GM23338 (cell line): ENCODE measurements at regions not wholly inside any gene's neighbourhood (a gene's known extent, or its start where the extent isn't known, plus 50 kb on each side); places are given as distances from the start of the nearest gene placed in this dataset.

ENCODE experiments used
- ATAC-seq: fragments of 200-7000 bp; cut with Tn5 transposase; 3 replicates; pipeline ENCODE4 v1.9.1; 2020
- DNase-seq: peaks from one replicate; pipeline ENCODE4 v3.0.0-alpha.2; 2015; ENCODE audit warnings: low spot score
- H2AFZ ChIP-seq: fragments of 200-600 bp; sonication (generic); 2 replicates; pipeline ENCODE4 v1.8.0; 2016; ENCODE audit warnings: antibody characterized with exemption, mild to moderate bottlenecking, moderate library complexity
- H3F3A ChIP-seq: fragments of 200-600 bp; sonication (generic); replicated peaks from 2 replicates; pipeline ENCODE4 v1.8.0; 2017; ENCODE audit warnings: antibody characterized with exemption, mixed run types, low read depth
- H3K27ac ChIP-seq: fragments of 200-600 bp; sonication (generic); 2 replicates; pipeline ENCODE4 v1.6.1; 2016; ENCODE audit warnings: low read depth
- H3K27me3 ChIP-seq: fragments of 200-600 bp; sonication (generic); 2 replicates; pipeline ENCODE4 v1.8.0; 2016; ENCODE audit warnings: mild to moderate bottlenecking, mixed run types, moderate library complexity; ENCODE audit not compliant: insufficient read depth
- H3K36me3 ChIP-seq: fragments of 200-600 bp; sonication (generic); 2 replicates; pipeline ENCODE4 v1.8.0; 2016; ENCODE audit warnings: mild to moderate bottlenecking; ENCODE audit not compliant: insufficient read depth
- H3K4me1 ChIP-seq: fragments of 200-600 bp; sonication (generic); 2 replicates; pipeline ENCODE4 v1.8.0; 2016; ENCODE audit warnings: mild to moderate bottlenecking, moderate library complexity; ENCODE audit not compliant: insufficient read depth
- H3K4me2 ChIP-seq: fragments of 200-600 bp; sonication (generic); 2 replicates; pipeline ENCODE4 v1.7.1; 2017; ENCODE audit warnings: mixed run types
- H3K4me3 ChIP-seq: fragments of 200-600 bp; sonication (generic); 2 replicates; pipeline ENCODE4 v1.6.1; 2016; ENCODE audit warnings: mixed run types
- H3K79me2 ChIP-seq: fragments of 200-600 bp; sonication (generic); replicated peaks from 2 replicates; pipeline ENCODE4 v1.8.0; 2017; ENCODE audit warnings: mild to moderate bottlenecking; ENCODE audit not compliant: insufficient read depth
- H3K9me2 ChIP-seq: fragments of 200-600 bp; sonication (generic); 2 replicates; pipeline ENCODE4 v1.8.0; 2017; ENCODE audit not compliant: insufficient read depth
- H4K20me1 ChIP-seq: fragments of 200-600 bp; sonication (generic); replicated peaks from 2 replicates; pipeline ENCODE4 v1.8.0; 2017; ENCODE audit warnings: mild to moderate bottlenecking; ENCODE audit not compliant: insufficient read depth
- H3K27ac Mint-ChIP-seq: 2 replicates; pipeline ENCODE4 v1.8.0; 2020; ENCODE audit warnings: inconsistent platforms, mild to moderate bottlenecking, moderate library complexity, mixed read lengths
- H3K27me3 Mint-ChIP-seq: 3 replicates; pipeline ENCODE4 v1.8.0; 2022; ENCODE audit warnings: low read depth, mild to moderate bottlenecking, moderate library complexity, mixed read lengths, inconsistent platforms; ENCODE audit not compliant: insufficient read depth, poor library complexity
- H3K36me3 Mint-ChIP-seq: 3 replicates; pipeline ENCODE4 v1.8.0; 2021; ENCODE audit warnings: low read depth, mild to moderate bottlenecking, inconsistent platforms, moderate library complexity, mixed read lengths
- H3K4me1 Mint-ChIP-seq: 3 replicates; pipeline ENCODE4 v1.8.0; 2020; ENCODE audit warnings: mild to moderate bottlenecking, inconsistent platforms, mixed read lengths
- H3K4me3 Mint-ChIP-seq: 3 replicates; pipeline ENCODE4 v1.8.0; 2021; ENCODE audit warnings: moderate library complexity, mild to moderate bottlenecking, inconsistent platforms, mixed read lengths
- H3K9me3 Mint-ChIP-seq: 3 replicates; pipeline ENCODE4 v1.8.0; 2020; ENCODE audit warnings: moderate library complexity, mild to moderate bottlenecking, inconsistent platforms, mixed read lengths
- CREB1 ChIP-seq: fragments of 250-450 bp; sonication (Bioruptor Pico); IDR thresholded peaks from 2 replicates; pipeline ENCODE4 v1.5.0; 2020; ENCODE audit warnings: low read depth, mild to moderate bottlenecking, moderate library complexity
- EZH2 ChIP-seq: fragments of 200-600 bp; sonication (generic); IDR thresholded peaks from one replicate; pipeline ENCODE4 v1.8.0; 2017; ENCODE audit warnings: antibody characterized with exemption, mild to moderate bottlenecking, low read depth; ENCODE audit not compliant: unreplicated experiment
- EZH2phosphoT487 ChIP-seq: fragments of 200-600 bp; sonication (generic); IDR thresholded peaks from one replicate; pipeline ENCODE4 v1.8.1; 2018; ENCODE audit warnings: antibody characterized with exemption; ENCODE audit not compliant: unreplicated experiment
- JUNB ChIP-seq: IDR thresholded peaks from one replicate; pipeline ENCODE4 v1.6.1; 2016; ENCODE audit warnings: antibody characterized with exemption; ENCODE audit not compliant: unreplicated experiment
- NANOG ChIP-seq: IDR thresholded peaks from 2 replicates; pipeline ENCODE4 v1.6.1; 2016; ENCODE audit warnings: antibody characterized with exemption, borderline replicate concordance
- POLR2AphosphoS5 ChIP-seq: IDR thresholded peaks from 2 replicates; pipeline ENCODE4 v1.6.1; 2016; ENCODE audit warnings: antibody characterized with exemption, low read depth
- STAT1 ChIP-seq: IDR thresholded peaks from one replicate; pipeline ENCODE4 v1.6.1; 2016; ENCODE audit warnings: antibody characterized with exemption; ENCODE audit not compliant: unreplicated experiment
- ZNF114 ChIP-seq: fragments of 250-450 bp; sonication (Bioruptor Pico); IDR thresholded peaks from 2 replicates; pipeline ENCODE4 v1.5.0; 2020; ENCODE audit warnings: mild to moderate bottlenecking, moderate library complexity
- ZNF331 ChIP-seq: fragments of 250-450 bp; sonication (Bioruptor Pico); IDR thresholded peaks from 2 replicates; pipeline ENCODE4 v1.5.0; 2020; ENCODE audit warnings: low read depth, mild to moderate bottlenecking, moderate library complexity
- TF ChIP-seq, protein P1 (sequence below): fragments of 250-450 bp; sonication (Bioruptor Pico); IDR thresholded peaks from 2 replicates; pipeline ENCODE4 v1.5.0; 2020; ENCODE audit warnings: mild to moderate bottlenecking, moderate library complexity
- TF ChIP-seq, protein P2 (sequence below): IDR thresholded peaks from one replicate; pipeline ENCODE4 v1.6.1; 2018; ENCODE audit warnings: antibody characterized with exemption; ENCODE audit not compliant: unreplicated experiment
- TF ChIP-seq, protein P3 (sequence below), 2 experiments: fragments of 200-600 bp in 1 of 2; sonication (generic) in 1 of 2; conservative IDR thresholded peaks; 2 replicates each; pipeline versions ENCODE4 v1.5.1 to v1.6.1; 2016 to 2017; ENCODE audit warnings: antibody characterized with exemption in 2 of 2, low read depth in 2 of 2, mild to moderate bottlenecking in 2 of 2, moderate library complexity in 1 of 2
- TF ChIP-seq, protein P4 (sequence below): IDR thresholded peaks from 2 replicates; pipeline ENCODE4 v1.6.1; 2016; ENCODE audit warnings: antibody characterized with exemption

DNA sequence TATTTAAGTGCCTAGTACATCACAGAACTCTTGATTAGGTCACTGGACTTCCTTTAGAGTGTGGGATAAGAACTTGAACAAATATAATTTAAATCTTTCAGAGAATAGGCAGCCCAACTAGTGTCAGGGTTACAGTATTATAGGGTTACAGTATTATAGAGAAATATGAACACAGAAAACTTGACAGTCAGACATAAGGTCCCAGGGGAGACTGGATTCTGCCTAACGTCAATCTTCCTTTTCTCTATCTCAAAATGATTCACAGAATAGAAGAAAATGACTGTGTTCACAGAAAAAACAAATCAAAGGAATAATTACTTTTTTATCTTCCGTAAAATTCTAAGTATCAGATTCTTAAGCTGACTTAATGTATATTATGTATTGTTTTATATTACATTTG, 623.8 kb downstream of the HTR1B start:
- Mint-ChIP-seq H3K36me3 (no peaks in the 10 kb centered on the region; the same call in 2 of the 3 replicates), H3K27ac (no peak overlapping the region; the same call in 1 of the 2 replicates), H3K9me3 (no peaks in the 10 kb centered on the region), H3K4me1 (peaks cover 18% of the 10 kb centered on the region), H3K27me3 (no peaks in the 10 kb centered on the region), H3K4me3 (no peak overlapping the region)
- Histone ChIP-seq H3K4me2 (no peak overlapping the region), H3K36me3 (no peaks in the 10 kb centered on the region), H4K20me1 (no peaks in the 10 kb centered on the region), H3K27me3 (no peaks in the 10 kb centered on the region), H3K4me3 (no peak overlapping the region), H3K79me2 (no peaks in the 10 kb centered on the region), H3K27ac (no peak overlapping the region), H3K4me1 (peaks cover 20% of the 10 kb centered on the region), H3K9me2 (0 out of 2 replicates have a peak, but pooled peaks cover under 1% of the 10 kb centered on the region), H3F3A (no peaks in the 10 kb centered on the region), H2AFZ (no peak overlapping the region)
- DNase-seq, result no peak
- ATAC-seq, result no peak
- TF ChIP-seq EZH2phosphoT487, result no peak
- TF ChIP-seq NANOG, result no peak
- TF ChIP-seq, protein P1, sequence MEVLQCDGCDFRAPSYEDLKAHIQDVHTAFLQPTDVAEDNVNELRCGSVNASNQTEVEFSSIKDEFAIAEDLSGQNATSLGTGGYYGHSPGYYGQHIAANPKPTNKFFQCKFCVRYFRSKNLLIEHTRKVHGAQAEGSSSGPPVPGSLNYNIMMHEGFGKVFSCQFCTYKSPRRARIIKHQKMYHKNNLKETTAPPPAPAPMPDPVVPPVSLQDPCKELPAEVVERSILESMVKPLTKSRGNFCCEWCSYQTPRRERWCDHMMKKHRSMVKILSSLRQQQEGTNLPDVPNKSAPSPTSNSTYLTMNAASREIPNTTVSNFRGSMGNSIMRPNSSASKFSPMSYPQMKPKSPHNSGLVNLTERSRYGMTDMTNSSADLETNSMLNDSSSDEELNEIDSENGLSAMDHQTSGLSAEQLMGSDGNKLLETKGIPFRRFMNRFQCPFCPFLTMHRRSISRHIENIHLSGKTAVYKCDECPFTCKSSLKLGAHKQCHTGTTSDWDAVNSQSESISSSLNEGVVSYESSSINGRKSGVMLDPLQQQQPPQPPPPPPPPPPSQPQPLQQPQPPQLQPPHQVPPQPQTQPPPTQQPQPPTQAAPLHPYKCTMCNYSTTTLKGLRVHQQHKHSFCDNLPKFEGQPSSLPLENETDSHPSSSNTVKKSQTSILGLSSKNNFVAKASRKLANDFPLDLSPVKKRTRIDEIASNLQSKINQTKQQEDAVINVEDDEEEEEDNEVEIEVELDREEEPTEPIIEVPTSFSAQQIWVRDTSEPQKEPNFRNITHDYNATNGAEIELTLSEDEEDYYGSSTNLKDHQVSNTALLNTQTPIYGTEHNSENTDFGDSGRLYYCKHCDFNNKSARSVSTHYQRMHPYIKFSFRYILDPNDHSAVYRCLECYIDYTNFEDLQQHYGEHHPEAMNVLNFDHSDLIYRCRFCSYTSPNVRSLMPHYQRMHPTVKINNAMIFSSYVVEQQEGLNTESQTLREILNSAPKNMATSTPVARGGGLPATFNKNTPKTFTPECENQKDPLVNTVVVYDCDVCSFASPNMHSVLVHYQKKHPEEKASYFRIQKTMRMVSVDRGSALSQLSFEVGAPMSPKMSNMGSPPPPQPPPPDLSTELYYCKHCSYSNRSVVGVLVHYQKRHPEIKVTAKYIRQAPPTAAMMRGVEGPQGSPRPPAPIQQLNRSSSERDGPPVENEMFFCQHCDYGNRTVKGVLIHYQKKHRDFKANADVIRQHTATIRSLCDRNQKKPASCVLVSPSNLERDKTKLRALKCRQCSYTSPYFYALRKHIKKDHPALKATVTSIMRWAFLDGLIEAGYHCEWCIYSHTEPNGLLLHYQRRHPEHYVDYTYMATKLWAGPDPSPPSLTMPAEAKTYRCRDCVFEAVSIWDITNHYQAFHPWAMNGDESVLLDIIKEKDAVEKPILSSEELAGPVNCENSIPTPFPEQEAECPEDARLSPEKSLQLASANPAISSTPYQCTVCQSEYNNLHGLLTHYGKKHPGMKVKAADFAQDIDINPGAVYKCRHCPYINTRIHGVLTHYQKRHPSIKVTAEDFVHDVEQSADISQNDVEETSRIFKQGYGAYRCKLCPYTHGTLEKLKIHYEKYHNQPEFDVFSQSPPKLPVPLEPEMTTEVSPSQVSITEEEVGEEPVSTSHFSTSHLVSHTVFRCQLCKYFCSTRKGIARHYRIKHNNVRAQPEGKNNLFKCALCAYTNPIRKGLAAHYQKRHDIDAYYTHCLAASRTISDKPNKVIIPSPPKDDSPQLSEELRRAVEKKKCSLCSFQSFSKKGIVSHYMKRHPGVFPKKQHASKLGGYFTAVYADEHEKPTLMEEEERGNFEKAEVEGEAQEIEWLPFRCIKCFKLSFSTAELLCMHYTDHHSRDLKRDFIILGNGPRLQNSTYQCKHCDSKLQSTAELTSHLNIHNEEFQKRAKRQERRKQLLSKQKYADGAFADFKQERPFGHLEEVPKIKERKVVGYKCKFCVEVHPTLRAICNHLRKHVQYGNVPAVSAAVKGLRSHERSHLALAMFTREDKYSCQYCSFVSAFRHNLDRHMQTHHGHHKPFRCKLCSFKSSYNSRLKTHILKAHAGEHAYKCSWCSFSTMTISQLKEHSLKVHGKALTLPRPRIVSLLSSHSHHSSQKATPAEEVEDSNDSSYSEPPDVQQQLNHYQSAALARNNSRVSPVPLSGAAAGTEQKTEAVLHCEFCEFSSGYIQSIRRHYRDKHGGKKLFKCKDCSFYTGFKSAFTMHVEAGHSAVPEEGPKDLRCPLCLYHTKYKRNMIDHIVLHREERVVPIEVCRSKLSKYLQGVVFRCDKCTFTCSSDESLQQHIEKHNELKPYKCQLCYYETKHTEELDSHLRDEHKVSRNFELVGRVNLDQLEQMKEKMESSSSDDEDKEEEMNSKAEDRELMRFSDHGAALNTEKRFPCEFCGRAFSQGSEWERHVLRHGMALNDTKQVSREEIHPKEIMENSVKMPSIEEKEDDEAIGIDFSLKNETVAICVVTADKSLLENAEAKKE (CRISPR knock-in tag), result no peak
- no peak for TF ChIP-seq POLR2AphosphoS5
- no peak for TF ChIP-seq CREB1 (CRISPR knock-in tag)
- no peak for TF ChIP-seq ZNF331 (CRISPR knock-in tag)
- no peak for TF ChIP-seq ZNF114 (CRISPR knock-in tag)
- TF ChIP-seq, protein P2, sequence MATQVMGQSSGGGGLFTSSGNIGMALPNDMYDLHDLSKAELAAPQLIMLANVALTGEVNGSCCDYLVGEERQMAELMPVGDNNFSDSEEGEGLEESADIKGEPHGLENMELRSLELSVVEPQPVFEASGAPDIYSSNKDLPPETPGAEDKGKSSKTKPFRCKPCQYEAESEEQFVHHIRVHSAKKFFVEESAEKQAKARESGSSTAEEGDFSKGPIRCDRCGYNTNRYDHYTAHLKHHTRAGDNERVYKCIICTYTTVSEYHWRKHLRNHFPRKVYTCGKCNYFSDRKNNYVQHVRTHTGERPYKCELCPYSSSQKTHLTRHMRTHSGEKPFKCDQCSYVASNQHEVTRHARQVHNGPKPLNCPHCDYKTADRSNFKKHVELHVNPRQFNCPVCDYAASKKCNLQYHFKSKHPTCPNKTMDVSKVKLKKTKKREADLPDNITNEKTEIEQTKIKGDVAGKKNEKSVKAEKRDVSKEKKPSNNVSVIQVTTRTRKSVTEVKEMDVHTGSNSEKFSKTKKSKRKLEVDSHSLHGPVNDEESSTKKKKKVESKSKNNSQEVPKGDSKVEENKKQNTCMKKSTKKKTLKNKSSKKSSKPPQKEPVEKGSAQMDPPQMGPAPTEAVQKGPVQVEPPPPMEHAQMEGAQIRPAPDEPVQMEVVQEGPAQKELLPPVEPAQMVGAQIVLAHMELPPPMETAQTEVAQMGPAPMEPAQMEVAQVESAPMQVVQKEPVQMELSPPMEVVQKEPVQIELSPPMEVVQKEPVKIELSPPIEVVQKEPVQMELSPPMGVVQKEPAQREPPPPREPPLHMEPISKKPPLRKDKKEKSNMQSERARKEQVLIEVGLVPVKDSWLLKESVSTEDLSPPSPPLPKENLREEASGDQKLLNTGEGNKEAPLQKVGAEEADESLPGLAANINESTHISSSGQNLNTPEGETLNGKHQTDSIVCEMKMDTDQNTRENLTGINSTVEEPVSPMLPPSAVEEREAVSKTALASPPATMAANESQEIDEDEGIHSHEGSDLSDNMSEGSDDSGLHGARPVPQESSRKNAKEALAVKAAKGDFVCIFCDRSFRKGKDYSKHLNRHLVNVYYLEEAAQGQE, result no peak
- TF ChIP-seq, protein P3, sequence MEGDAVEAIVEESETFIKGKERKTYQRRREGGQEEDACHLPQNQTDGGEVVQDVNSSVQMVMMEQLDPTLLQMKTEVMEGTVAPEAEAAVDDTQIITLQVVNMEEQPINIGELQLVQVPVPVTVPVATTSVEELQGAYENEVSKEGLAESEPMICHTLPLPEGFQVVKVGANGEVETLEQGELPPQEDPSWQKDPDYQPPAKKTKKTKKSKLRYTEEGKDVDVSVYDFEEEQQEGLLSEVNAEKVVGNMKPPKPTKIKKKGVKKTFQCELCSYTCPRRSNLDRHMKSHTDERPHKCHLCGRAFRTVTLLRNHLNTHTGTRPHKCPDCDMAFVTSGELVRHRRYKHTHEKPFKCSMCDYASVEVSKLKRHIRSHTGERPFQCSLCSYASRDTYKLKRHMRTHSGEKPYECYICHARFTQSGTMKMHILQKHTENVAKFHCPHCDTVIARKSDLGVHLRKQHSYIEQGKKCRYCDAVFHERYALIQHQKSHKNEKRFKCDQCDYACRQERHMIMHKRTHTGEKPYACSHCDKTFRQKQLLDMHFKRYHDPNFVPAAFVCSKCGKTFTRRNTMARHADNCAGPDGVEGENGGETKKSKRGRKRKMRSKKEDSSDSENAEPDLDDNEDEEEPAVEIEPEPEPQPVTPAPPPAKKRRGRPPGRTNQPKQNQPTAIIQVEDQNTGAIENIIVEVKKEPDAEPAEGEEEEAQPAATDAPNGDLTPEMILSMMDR (conservative IDR thresholded peaks at IDR 0.05; ENCODE audit: low read depth in 2 of 2), result no peak
- no peak for TF ChIP-seq EZH2
- TF ChIP-seq STAT1, result no peak
- TF ChIP-seq, protein P4, sequence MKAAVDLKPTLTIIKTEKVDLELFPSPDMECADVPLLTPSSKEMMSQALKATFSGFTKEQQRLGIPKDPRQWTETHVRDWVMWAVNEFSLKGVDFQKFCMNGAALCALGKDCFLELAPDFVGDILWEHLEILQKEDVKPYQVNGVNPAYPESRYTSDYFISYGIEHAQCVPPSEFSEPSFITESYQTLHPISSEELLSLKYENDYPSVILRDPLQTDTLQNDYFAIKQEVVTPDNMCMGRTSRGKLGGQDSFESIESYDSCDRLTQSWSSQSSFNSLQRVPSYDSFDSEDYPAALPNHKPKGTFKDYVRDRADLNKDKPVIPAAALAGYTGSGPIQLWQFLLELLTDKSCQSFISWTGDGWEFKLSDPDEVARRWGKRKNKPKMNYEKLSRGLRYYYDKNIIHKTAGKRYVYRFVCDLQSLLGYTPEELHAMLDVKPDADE, result no peak
- no peak for TF ChIP-seq JUNB
